Fibroblast of pulmonary artery (primary cell): ENCODE measurements at regions not wholly inside any gene's neighbourhood (a gene's known extent, or its start where the extent isn't known, plus 50 kb on each side); places are given as distances from the start of the nearest gene placed in this dataset.
A peak's percentile ranks its signal among the peaks of the same experiment; 100 is the strongest.

Source experiments
- DNase-seq: peaks from one replicate; pipeline ENCODE4 v3.0.0-alpha.2; 2010; ENCODE audit warnings: low read depth
- H3K4me3 ChIP-seq: replicated peaks from 2 replicates; pipeline ENCODE4 v1.5.1; 2011; ENCODE audit warnings: low read depth, mild to moderate bottlenecking, control low read depth, low read length, moderate library complexity
- TF ChIP-seq, protein P1 (sequence below): IDR thresholded peaks from 2 replicates; pipeline ENCODE4 v1.5.1; 2011; ENCODE audit warnings: mild to moderate bottlenecking, control low read depth, low read length, inconsistent platforms; ENCODE audit errors: missing control alignments

DNA sequence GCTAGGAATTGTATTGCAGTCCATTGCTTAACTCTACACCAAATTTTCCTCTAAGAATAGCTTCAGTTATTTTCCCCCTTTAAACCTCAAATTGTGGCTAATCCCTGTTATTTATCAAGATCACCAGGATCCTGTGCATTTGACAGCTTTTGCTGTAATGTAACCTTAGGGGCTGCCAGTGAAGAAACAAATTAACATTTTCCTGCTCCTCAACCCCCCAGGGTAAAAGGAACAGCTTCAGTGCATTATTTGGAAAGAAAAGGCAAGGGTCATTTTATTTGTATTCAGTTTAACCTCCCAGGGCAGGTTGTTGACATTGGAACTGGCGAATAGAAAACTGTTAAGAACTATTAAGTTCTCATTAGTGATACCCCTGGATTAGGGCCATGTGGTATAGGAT is 57.0 kb downstream of the PCDH20 start:
- H3K4me3 ChIP-seq, result no peak overlapping the region
- no peak for DNase-seq
- TF ChIP-seq, protein P1, sequence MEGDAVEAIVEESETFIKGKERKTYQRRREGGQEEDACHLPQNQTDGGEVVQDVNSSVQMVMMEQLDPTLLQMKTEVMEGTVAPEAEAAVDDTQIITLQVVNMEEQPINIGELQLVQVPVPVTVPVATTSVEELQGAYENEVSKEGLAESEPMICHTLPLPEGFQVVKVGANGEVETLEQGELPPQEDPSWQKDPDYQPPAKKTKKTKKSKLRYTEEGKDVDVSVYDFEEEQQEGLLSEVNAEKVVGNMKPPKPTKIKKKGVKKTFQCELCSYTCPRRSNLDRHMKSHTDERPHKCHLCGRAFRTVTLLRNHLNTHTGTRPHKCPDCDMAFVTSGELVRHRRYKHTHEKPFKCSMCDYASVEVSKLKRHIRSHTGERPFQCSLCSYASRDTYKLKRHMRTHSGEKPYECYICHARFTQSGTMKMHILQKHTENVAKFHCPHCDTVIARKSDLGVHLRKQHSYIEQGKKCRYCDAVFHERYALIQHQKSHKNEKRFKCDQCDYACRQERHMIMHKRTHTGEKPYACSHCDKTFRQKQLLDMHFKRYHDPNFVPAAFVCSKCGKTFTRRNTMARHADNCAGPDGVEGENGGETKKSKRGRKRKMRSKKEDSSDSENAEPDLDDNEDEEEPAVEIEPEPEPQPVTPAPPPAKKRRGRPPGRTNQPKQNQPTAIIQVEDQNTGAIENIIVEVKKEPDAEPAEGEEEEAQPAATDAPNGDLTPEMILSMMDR, result no peak

DNA sequence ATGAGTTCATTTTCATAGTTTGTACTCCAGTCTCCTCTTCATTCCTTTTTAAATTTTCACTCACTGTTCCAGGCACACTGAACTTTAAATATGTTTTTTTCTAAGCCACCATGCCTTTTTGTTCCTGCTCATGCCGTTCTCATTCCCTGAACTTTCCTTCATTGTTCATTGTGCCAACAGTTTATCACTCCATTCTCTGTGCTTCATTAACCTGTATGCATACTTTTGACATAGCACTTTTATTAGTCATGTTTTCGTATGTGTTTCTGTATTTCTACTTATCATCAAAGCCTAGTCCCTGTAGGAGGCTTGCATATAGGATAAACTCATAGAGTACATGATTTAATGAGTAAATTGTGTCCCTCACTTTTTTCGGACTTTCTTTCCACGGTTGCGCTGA is 65.3 kb downstream of the PCDH20 start:
- TF ChIP-seq, protein P1, result no peak
- DNase-seq, result no peak
- H3K4me3 ChIP-seq, result no peak overlapping the region

DNA sequence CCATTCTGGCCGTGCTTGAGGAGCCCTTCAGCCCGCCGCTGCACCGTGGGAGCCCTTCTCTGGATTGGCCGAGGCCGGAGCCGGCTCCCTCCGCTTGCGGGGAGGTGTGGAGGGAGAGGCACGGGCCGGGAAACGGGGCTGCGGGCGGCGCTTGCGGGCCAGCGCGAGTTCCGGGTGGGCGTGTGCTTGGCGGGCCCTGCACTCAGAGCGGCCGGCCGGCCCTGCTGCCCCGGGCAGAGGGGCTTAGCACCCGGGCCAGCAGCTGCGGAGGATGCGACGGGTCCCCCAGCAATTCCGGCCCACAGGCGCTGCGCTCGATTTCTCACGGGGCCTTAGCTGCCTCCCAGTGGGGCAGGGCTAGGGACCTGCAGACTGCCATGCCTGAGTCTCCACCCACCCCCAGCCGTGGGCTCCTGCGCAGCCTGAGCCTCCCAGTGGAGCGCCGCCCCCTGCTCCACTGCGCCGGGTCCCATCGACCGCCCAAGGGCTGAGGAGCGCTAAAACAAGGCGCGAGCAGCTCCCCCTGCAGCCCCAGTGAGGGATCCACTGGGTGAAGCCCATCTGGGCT is 76.5 kb downstream of the PCDH20 start:
- H3K4me3 ChIP-seq, result no peak overlapping the region
- TF ChIP-seq, protein P1, result no peak
- no peak for DNase-seq

DNA sequence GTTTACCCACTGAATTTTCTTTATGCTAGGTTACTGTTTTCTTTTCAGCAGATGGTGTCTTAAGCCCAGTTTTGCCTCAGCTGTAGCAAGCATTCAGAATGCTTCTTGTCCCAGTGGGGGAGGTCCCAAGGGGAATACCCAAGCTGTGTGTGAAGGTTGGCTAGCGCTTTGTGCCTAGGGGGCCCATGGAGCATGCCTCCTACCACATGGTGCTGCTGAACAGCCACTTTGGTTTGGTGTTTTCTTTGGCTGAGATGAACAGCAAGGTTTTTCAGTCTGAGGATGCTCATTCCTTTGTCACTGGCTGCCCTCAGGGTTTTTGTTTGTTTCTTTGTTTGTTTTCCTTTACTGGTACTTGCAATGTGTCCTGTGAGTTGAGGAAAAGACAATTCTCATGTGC is 99.0 kb downstream of the PCDH20 start:
- H3K4me3 ChIP-seq, result no peak overlapping the region
- TF ChIP-seq, protein P1, result no peak
- DNase-seq, result no peak

DNA sequence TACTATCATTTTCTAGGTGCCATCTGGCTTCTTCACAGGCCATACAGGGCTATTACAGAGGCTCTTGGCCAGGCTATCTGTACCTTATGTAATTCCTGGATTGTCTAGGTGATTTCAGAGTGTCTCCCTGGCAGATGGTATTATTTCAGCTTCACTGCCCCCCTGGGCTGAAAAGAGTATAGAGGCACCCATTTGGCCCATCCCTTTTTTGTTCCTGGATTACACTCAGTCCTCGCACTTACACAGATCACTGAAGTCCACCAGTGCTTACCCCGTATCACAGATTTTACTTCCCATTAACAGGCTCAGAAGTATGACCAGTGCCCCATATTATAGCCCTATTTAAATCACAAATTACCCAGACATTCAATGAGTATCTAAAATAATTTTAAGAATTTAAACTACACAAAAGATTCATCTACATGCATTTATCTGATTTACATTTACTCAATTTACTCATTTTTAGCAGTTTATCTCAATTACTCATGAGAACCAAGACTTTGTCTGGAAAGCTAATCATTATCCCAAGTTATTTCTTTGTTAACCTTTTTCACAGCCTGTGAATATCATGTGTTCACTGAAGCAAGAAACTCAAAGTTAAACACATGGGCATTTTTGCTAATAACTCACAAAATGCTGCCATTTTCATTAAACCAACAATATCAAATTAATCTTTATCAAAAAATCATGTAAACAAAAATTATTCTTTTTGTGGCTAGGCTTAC is 121.0 kb downstream of the PCDH20 start:
- TF ChIP-seq, protein P1, result no peak
- DNase-seq, result no peak
- no peak overlapping the region for H3K4me3 ChIP-seq

DNA sequence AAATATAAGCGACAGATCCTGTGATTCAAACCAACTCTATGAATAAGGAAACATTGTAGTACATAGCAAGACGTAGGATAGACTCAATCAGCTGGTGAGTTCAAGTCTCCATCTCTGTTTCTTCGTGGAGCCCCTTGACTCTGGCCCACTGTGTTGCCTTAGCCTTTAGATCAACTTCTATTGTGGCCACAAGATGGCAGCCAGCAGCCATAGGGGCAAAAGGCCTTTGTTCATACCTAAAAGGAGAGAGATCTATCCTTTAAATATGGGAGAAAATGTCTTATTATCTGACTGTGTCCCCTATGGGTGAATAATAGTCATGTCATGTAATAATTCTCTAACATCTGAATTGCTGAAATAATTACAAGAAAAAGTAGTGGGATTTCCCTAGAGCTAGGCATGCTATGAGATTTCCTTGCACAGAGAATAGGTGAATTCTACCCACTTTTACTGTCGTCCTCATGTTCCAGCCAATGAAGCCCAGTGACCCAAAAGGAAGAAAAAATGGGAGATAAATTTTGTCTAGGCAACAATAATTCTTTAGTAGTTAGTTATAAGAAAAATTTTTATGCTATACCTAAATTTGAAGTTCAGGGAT is 129.4 kb downstream of the PCDH20 start:
- TF ChIP-seq, protein P1, result no peak
- no peak overlapping the region for H3K4me3 ChIP-seq
- peak; percentile 0 for DNase-seq
